Left renal cortex interstitium (tissue), 4 donors: ENCODE measurements at regions not wholly inside any gene's neighbourhood (a gene's known extent, or its start where the extent isn't known, plus 50 kb on each side); places are given as distances from the start of the nearest gene placed in this dataset.

Experiments
- DNase-seq, 4 donors: peaks; one replicate each; pipeline ENCODE4 v3.0.0-alpha.2; 2013; ENCODE audit warnings: low read depth in 4 of 4, low spot score in 2 of 4, missing footprints in 1 of 4

- no peak for DNase-seq
Observed at GRCh38 chr3:82054849-82055248, 293.4 kb upstream of the GBE1 start.

DNA sequence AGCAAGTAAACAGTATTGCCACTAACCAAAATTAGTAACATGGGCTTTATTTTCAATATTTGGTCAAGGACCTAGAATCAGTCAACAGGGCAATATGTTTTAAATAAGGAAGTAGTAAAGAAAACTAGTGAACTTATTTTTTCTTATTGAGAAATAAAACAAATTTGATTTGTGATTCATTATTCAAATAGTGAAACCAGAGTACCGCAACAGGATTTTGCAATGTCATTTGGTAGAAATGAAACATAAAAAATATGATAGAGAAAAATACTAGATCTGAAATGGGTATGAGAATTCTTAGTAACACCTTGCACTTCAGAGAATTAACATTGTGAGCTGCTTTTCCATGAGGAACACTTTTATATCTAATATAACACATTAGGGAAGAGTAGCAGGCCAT, 291.8 kb upstream of the GBE1 start:
- DNase-seq, result no peak

DNA sequence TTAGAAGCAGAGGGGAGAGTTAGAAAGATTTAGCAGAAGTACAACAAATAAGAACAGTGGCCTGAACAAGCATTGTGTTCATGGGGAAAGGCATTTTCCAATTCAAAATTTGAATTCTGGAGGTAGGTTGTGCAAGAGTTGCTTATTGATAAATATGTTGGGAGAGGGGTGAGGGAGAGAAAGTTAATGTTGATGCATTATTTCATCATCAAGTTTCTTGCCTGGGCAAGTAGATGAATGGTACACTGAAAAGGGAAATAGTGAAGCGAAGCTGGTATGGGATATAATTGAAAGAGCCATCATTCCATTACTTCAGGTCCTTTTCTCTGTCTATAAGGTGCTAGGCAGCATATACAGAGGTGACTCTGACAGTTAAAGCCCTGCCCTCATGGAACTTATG, 288.9 kb upstream of the GBE1 start:
- DNase-seq, result no peak

- DNase-seq, result no peak
Observed at GRCh38 chr3:82048711-82049110, 287.3 kb upstream of the GBE1 start.

DNA sequence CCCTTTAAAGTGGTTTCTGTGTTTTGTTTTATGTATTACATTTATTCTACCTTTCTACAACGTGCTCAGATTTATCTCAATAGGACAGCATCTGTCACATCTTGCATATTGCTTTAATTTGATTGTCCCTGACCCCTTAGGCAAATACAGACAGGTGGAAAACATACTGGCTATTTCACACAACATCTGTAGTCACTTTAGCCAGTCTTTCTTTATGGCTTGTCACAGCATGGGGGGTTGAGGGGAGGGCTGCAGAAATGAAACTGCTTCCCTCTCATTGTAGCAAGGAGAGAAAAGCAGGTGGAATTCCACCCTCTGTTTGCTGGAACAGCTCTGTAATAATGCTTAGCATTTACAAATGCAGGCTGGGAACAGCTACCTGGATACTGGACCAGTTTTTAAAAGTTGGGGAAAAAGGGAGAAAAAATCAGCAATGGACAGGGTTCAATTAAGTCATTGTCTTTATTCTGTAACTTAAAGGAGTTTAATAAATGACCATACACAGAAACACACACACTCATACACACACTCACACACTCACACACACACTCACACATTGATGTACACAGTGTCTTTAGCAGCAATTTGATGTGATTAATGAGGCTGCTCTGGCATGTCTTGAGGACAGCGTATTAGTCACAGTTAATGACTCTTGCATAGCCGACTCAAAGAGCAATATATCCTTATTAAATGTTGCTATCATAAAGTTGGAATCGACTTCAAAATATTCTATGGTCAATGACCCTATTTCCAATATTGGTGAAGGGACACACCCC, 283.7 kb upstream of the GBE1 start:
- peak in 1 of 4 donors; percentile 6 for DNase-seq

GRCh38 chr3:82038556-82038955, 277.1 kb upstream of the GBE1 start:
- no peak for DNase-seq

- no peak for DNase-seq
Observed at GRCh38 chr3:82033186-82033585, 271.7 kb upstream of the GBE1 start.

DNA sequence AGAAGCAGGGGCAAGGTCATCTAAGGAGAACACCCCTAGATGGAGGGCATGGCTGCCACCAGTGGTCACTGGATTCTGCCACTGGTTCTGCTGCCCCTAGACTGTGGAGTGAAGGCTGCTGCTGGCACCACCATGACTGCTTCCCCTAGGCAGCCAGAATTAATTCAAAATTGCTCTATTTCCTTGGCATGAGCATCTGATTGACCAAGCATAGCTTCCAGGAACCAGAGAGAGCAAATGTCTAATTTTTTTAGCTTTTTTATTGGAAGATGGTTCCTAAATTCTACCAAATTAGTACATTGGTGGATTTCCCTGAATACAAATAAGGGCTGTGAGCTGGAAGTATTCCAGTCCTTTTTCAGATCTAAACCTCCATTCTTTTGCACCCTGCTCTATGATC, 270.2 kb upstream of the GBE1 start:
- DNase-seq, result no peak

GRCh38 chr3:82030916-82031315, 269.5 kb upstream of the GBE1 start:
- no peak for DNase-seq

DNA sequence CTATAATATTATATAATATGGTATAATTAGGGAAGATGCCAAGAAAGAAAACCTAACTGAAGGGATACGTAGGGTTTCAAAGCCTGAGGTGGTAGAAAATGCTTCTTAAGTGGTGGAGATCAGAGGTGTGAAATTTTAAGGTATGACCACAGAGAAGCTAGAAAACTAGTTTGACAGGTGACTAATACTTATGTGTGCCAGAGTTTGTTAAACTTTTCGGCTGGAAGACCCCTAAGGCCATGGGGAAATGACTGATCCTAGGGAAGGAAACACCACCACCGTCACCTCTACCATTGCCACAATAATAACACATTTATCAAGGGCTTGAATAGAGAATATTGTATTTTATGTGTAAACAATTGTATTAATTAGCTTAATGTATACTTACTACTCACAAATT, 261.4 kb upstream of the GBE1 start:
- DNase-seq, result no peak

DNA sequence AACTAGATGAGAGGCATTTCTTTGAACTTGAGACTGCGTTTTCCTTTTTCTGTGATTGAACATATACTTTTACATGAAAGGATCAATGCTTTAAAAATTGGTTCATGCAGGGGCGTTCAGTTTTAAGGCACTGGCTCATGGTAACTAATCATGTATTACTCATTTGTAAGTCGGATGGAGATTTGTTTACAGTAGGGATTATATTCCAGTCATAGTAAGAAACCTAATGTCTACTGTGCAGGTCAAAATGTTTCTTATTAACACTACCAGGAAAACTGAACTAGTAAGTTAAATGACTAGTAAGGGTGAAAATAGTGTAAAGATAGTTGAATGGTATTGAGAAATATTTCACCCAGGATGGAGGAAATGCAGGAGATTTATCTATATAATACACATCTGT, 258.8 kb upstream of the GBE1 start:
- DNase-seq, result no peak

DNA sequence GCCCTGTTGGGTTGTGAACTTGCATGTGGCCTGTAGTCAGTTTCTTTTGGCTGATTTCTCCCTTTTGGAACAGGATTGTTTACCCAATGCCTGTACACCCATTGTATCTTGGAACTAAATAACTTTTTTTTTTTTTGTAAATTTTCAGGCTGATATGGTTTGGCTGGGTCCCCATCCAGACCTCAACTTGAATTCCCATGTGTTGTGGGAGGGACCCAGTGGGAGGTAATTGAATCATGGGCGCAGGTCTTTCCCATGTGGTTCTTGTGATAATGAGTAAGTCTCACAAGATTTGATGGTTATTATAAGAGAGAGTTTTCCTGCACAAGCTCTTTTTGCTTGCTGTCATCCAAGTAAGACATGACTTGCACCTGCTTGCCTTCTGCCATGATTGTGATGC, 253.8 kb upstream of the GBE1 start:
- no peak for DNase-seq

DNA sequence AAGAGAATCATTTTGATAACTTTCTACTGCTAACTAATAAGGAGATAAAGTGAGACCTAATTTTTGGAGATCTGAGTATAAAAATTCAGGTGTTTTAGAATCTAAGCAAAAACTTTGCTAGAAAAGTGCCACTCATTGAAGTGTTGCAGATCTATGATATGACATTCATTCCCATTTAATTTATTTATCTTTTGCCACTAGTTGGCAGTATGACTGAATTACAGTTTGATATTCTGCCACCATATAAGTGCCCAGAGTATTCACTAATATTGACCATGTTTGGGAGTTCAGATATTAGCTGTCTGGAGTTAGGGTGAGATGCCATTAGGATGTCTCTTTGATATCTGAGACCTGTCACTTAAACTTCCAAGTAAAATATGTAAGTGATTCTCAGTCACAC, 251.3 kb upstream of the GBE1 start:
- DNase-seq, result no peak

- no peak for DNase-seq
Observed at GRCh38 chr3:82011336-82011735, 249.9 kb upstream of the GBE1 start.

DNA sequence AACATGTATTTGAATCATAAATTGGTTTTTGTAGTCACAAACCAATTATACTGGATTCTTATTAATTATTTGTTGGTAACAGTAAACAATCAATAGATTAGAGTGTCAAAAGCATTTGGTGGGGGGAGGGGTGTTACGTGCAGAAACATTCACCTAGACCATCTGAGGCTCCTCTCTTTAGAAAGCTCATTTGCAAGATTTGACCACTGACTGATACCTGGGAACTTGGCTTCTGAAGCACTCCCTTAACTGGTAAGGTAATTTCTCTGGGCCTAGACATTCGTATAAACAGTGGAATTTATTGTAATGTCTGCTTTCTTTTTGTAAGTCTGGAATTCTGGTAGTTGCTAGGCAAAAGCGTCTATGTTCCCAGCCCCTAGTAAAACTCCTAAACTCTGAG, 243.8 kb upstream of the GBE1 start:
- no peak for DNase-seq

DNA sequence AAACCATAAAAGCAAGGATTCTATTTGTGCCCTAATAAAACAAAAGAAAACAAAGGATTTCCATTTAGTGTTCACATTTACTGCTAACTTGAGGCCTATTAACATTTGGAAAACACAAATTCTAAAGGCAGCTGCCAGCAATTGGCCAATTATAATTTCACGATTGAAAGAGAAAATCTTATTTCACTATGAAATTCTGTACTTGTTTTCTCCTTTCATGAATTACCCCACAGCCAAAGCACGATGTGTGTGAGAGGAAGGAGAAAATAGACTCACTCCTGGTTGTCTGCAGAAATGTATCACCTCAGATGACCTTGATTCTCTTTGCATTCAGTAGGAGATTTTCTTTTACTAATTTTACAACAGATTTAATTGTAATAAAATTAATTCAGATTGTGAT, 242.8 kb upstream of the GBE1 start:
- DNase-seq, result no peak

DNA sequence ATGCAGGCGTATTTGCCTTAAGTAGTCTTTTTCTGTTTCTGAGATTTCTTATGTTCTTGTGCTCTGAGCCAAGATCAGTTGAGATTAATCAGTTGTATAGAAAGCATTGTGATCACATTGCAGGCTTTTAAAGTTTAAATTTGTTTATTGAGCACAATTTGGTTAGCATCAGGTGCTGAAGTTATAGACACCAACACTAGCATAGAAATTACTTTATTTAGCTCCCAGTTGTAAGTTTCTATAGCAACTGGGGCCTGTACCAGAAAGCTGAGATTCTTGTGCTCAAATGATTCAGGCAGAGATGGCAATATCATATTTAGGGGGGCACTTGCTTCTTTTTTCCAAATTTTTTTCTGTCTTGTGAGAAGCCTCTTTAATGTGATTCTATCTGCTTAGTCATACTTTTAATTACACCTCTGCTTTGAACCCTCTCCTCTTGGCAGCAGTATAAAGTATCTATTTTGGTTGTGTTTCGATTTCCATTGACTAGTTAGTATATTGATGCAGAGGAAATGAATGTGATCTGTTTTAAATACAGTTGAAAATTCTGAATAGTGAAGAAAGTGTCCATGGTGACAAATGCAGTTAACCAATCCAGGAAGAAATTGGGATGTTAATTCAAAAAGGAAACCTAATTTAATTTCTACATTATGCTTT, 241.7 kb upstream of the GBE1 start:
- no peak for DNase-seq

- no peak for DNase-seq
Observed at GRCh38 chr3:82002491-82002890, 241.0 kb upstream of the GBE1 start.

GRCh38 chr3:82001276-82001923, 240.0 kb upstream of the GBE1 start:
- DNase-seq, result no peak

- DNase-seq, result no peak
Observed at GRCh38 chr3:82000773-82001172, 239.3 kb upstream of the GBE1 start.

- no peak for DNase-seq
Observed at GRCh38 chr3:82000350-82000749, 238.9 kb upstream of the GBE1 start.

DNA sequence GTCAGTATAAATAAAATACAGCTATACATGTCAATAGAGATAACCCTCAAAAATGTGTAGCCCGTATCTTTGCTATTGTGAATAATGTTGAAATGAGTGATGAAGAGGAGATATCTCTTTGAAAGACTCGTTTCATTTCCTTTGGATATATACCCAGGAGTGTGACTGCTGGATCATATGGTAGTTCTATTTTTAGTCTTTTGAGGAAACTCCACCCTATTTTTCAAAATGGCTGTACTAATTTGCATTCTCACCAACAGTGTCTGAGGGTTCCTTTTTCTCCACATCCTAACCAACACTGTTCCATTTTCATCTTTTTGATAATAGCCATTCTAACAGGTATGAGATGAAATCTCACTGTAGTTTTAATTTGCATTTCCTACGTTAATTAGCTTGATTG, 237.5 kb upstream of the GBE1 start:
- DNase-seq, result no peak
